WTC11 (cell line): ENCODE measurements at regions not wholly inside any gene's neighbourhood (a gene's known extent, or its start where the extent isn't known, plus 50 kb on each side); places are given as distances from the start of the nearest gene placed in this dataset.

Source experiments
- CTCF ChIP-seq: fragments of 200-600 bp; IDR thresholded peaks from 2 replicates; pipeline ENCODE4 v1.8.0; 2022; ENCODE audit warnings: antibody characterized with exemption
- IRF2 ChIP-seq: sonication (generic); formaldehyde crosslinking; IDR thresholded peaks from 2 replicates; pipeline ENCODE4 v1.8.0; 2022; ENCODE audit warnings: low read depth, missing genetic modification reagents, borderline replicate concordance
- JUN ChIP-seq: sonication (generic); formaldehyde crosslinking; IDR thresholded peaks from 2 replicates; pipeline ENCODE4 v1.8.0; 2023; ENCODE audit warnings: mild to moderate bottlenecking, missing genetic modification reagents

DNA sequence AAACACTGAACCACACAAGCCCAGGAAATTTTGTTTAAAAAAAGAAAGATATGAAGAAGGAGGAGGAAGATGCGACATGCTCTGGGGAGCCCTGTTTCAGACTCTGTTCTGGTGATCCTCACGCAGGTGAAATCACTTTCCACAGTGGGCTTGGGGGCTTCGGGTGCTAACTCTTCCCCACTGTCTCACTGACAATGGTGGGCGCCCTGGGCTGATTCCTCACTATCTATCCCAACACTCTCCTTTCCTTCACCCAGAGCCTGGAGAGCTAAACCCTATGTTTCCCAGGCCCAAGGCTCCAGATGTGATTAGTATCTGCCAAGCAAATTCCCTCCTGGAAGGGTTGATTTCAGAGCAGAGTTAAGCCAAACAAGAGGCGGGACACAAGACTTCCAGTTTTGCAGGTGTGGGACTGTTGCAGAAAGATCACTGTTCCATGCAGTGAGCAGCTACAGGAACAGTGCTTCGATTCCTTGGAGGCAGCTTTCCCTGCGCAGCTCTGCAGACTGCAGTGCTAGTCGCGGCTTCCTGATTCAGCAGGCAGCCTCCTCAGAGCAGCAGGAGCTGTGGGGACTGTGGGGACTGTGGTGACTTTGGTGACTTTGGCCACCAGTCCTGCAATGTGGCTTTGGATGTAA is 168.3 kb downstream of the RHOU start:
- no peak for TF ChIP-seq JUN
- no peak for TF ChIP-seq CTCF
- no peak for TF ChIP-seq IRF2
